Neural crest cell (in vitro differentiated cells): ENCODE measurements at regions not wholly inside any gene's neighbourhood (a gene's known extent, or its start where the extent isn't known, plus 50 kb on each side); places are given as distances from the start of the nearest gene placed in this dataset.

ENCODE experiments used
- DNase-seq: peaks from one replicate; pipeline ENCODE4 v3.0.0; 2021; ENCODE audit warnings: low read depth, mixed read lengths, low spot score
- H3K27ac Mint-ChIP-seq: one replicate; pipeline ENCODE4 v1.8.0; 2021; ENCODE audit warnings: mild to moderate bottlenecking, mixed read lengths; ENCODE audit not compliant: unreplicated experiment
- H3K27me3 Mint-ChIP-seq: 2 replicates; pipeline ENCODE4 v1.8.0; 2021; ENCODE audit warnings: low read depth, mild to moderate bottlenecking, mixed read lengths
- H3K36me3 Mint-ChIP-seq: 2 replicates; pipeline ENCODE4 v1.8.0; 2021; ENCODE audit warnings: low read depth, mild to moderate bottlenecking, mixed read lengths
- H3K4me1 Mint-ChIP-seq: 2 replicates; pipeline ENCODE4 v1.8.0; 2021; ENCODE audit warnings: mixed read lengths
- H3K4me3 Mint-ChIP-seq: one replicate; pipeline ENCODE4 v1.8.0; 2021; ENCODE audit warnings: mild to moderate bottlenecking, mixed read lengths
- H3K9me3 Mint-ChIP-seq: 2 replicates; pipeline ENCODE4 v1.8.0; 2021; ENCODE audit warnings: mixed read lengths
- TF ChIP-seq, protein P1 (sequence below): fragments of 200-600 bp; sonication (generic); conservative IDR thresholded peaks from 2 replicates; pipeline ENCODE4 v1.5.0; 2021; ENCODE audit warnings: antibody characterized with exemption, mild to moderate bottlenecking

DNA sequence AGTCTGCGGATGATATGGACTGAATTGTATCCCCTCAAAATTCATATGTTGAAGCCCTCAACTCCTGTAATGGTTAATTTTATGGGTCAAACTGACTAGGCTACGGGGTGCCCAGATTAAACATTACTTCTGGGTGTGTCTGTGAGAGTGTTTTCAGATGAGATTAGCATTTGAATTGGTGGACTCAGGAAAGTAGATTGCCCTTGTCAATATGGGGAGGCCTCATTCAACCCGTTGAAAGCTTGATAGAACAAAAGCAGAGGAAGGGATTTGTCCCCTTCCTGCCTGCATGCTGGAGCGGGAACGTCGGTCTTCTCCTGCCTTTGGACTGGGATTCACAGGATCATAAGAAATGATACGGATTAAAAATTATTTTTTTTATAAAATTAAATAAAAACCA lies 84.5 kb downstream of the BBS10 start:
- H3K4me1 Mint-ChIP-seq: peaks cover 24% of the 10 kb centered on the region
- peaks cover 10% of the 10 kb centered on the region for H3K9me3 Mint-ChIP-seq
- H3K4me3 Mint-ChIP-seq: no peak overlapping the region
- no peak for DNase-seq
- TF ChIP-seq, protein P1, sequence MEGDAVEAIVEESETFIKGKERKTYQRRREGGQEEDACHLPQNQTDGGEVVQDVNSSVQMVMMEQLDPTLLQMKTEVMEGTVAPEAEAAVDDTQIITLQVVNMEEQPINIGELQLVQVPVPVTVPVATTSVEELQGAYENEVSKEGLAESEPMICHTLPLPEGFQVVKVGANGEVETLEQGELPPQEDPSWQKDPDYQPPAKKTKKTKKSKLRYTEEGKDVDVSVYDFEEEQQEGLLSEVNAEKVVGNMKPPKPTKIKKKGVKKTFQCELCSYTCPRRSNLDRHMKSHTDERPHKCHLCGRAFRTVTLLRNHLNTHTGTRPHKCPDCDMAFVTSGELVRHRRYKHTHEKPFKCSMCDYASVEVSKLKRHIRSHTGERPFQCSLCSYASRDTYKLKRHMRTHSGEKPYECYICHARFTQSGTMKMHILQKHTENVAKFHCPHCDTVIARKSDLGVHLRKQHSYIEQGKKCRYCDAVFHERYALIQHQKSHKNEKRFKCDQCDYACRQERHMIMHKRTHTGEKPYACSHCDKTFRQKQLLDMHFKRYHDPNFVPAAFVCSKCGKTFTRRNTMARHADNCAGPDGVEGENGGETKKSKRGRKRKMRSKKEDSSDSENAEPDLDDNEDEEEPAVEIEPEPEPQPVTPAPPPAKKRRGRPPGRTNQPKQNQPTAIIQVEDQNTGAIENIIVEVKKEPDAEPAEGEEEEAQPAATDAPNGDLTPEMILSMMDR: no peak
- no peak overlapping the region for H3K27ac Mint-ChIP-seq
- H3K27me3 Mint-ChIP-seq: no peaks in the 10 kb centered on the region
- H3K36me3 Mint-ChIP-seq: peaks cover 4% of the 10 kb centered on the region

DNA sequence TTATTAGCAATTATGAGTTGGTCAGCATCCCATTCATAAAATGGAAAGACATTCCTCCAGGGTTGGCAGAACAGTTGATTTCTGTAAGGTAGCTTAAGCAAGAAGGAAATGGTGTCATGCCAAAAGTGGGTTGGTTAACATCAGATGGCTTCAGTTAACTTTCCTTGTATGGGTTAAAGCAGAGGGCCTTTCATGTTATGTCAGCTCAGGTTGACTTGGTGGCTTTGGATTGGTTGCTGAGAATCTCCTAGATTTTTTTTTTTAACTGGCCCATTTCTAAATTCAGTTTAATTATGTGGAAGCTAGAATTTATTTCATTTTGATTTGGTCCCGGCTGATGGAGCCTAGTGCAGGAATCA lies 87.8 kb downstream of the BBS10 start:
- peaks cover 21% of the 10 kb centered on the region for H3K4me1 Mint-ChIP-seq
- TF ChIP-seq, protein P1: no peak
- H3K36me3 Mint-ChIP-seq: peaks cover 4% of the 10 kb centered on the region
- H3K9me3 Mint-ChIP-seq: peaks cover 8% of the 10 kb centered on the region
- no peak overlapping the region for H3K4me3 Mint-ChIP-seq
- H3K27me3 Mint-ChIP-seq: no peaks in the 10 kb centered on the region
- H3K27ac Mint-ChIP-seq: no peak overlapping the region
- DNase-seq: no peak

DNA sequence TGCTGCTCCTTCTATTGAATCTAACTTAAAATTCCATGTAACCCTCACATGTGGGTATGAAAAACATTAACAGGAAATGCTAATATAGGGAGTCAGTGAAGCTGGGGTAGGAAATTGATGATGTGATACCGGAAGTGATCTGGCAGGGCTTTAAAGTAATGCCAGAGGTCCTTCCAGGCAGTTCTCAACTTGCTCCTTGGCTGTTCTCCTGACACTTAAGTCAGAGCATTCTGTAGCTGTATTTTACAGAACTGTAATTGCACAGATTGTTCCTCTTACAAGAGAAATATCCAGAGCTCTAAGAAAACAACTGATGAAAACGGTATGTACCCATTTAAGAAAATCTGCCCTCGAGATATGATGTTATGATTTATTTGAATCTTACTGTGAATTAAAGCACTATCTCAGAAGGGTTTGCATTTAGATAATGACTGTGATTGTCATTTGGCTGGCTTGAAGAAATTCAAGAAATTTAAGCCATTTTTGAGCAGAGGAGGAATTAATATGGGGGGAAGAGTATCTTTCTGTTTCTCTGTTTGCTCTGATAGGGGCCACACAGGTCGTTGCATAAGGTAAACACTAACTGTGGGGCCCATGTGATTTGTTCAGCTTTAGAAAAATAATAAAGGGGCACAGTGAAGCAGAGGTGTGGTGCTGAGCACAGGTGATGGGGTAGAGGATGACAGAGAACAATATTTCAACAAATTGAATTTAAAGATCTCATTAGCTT lies 88.4 kb downstream of the BBS10 start:
- no peak for DNase-seq
- Mint-ChIP-seq H3K9me3 (peaks cover 8% of the 10 kb centered on the region), H3K27ac (no peak overlapping the region), H3K4me3 (no peak overlapping the region), H3K4me1 (peaks cover 21% of the 10 kb centered on the region), H3K36me3 (peaks cover 4% of the 10 kb centered on the region), H3K27me3 (no peaks in the 10 kb centered on the region)
- TF ChIP-seq, protein P1: no peak

DNA sequence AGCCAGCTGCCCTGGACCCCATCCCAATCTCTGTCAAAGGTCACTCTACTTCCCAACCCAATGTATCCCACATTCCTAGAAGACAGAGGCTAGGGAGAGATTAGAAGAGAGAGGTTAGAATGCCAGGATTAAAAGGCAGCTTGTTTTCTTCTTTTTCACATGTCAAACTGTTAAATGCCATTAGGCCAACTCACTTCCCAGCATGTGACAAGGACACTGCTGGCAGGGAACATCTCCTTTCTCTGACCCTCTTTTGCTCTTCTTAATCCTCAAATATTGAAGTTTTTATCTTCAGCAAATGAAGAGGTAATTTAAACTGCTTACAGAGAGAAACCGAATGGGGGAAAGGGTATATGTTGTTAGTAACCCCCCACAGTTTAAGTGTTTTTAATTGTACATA lies 89.1 kb downstream of the BBS10 start:
- DNase-seq: no peak
- Mint-ChIP-seq H3K9me3 (peaks cover 4% of the 10 kb centered on the region), H3K4me3 (no peak overlapping the region), H3K27me3 (no peaks in the 10 kb centered on the region), H3K4me1 (peaks cover 17% of the 10 kb centered on the region), H3K36me3 (peaks cover 4% of the 10 kb centered on the region), H3K27ac (no peak overlapping the region)
- TF ChIP-seq, protein P1: no peak

DNA sequence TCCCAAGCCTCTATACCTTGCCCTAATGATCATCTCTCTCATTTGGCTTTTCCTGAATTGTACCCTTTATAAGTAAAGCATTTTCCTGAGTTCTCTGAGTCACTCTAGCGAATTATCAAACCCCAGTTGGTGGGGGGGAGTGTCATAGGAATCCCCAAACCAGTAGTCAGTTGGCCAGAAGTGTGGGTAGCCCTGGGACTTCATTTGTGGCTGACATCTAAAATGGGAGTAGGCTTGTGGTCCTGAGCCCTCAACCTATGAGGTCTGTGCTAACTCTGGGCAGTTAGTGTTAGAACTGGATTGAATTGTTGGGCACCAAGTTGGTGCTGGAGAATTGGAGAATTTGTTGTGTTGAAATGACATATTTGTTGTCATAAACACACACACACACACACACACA lies 91.3 kb downstream of the BBS10 start:
- Mint-ChIP-seq H3K36me3 (peaks cover 4% of the 10 kb centered on the region), H3K27me3 (no peaks in the 10 kb centered on the region), H3K9me3 (peaks cover 3% of the 10 kb centered on the region), H3K27ac (no peak overlapping the region), H3K4me3 (no peak overlapping the region), H3K4me1 (peaks cover 7% of the 10 kb centered on the region)
- DNase-seq: no peak
- TF ChIP-seq, protein P1: no peak
